HCT116 (cell line): ENCODE measurements at regions not wholly inside any gene's neighbourhood (a gene's known extent, or its start where the extent isn't known, plus 50 kb on each side); places are given as distances from the start of the nearest gene placed in this dataset.

Source experiments
- ATAC-seq: fragments of 200-7000 bp; cut with Tn5 transposase; 2 replicates; pipeline ENCODE4 v1.9.1; 2020; ENCODE audit warnings: mild to moderate bottlenecking, moderate library complexity
- BruUV-seq: library from RNA; stranded (reverse); fragments of 400-500 nt; replicated peaks from 2 replicates; lab custom pipeline; 2021; lab: Mats Ljungman, UMichigan
- CTCF ChIA-PET: fragments of 300-600 bp; sonication (Branson Sonifier 250); formaldehyde crosslinking; loops from one replicate; lab custom pipeline; 2021; ENCODE audit warnings: antibody characterized with exemption; lab: Charles Lee
- POLR2A ChIA-PET: fragments of 300-600, 350-600 bp; sonication (Branson Sonifier 250); formaldehyde crosslinking; loops from one replicate; lab custom pipeline; 2021; ENCODE audit warnings: antibody characterized with exemption; lab: Charles Lee
- RAD21 ChIA-PET, 2 experiments: fragments of 300-600 bp; sonication (Branson Sonifier 250); formaldehyde crosslinking; loops; one replicate each; lab custom pipeline; 2023; ENCODE audit warnings: low total read pairs in 2 of 2; ENCODE audit not compliant: uncharacterized antibody in 2 of 2, unreplicated experiment in 2 of 2, low non-redundant PET in 1 of 2; lab: Charles Lee
- DNase-seq: peaks from one replicate; pipeline ENCODE4 v3.0.0-alpha.2; 2010; ENCODE audit warnings: low read depth, low spot score
- H2AFZ ChIP-seq: fragments of 200-600 bp; shearing (Covaris generic), sonication (generic); 2 replicates; pipeline ENCODE4 v1.6.1; 2017; ENCODE audit warnings: low read depth, mixed run types, mixed read lengths, antibody characterized with exemption, low read length; ENCODE audit not compliant: poor library complexity, severe bottlenecking
- H3K27ac ChIP-seq: 2 replicates; pipeline ENCODE4 v1.5.1; 2012; ENCODE audit warnings: low read depth, low read length
- H3K27me3 ChIP-seq: fragments of 200-600 bp; sonication (generic); 2 replicates; pipeline ENCODE4 v1.6.1; 2016; ENCODE audit warnings: mixed run types, low read length, mixed read lengths; ENCODE audit not compliant: insufficient read depth
- H3K36me3 ChIP-seq, 2 experiments: fragments of 200-500 bp in 1 of 2; fragments of 200-600 bp in 1 of 2; sonication (Bioruptor generic) in 1 of 2; sonication (generic) in 1 of 2; 2 replicates each; pipeline versions ENCODE4 v1.5.1 to v1.6.1; 2014 to 2016; ENCODE audit warnings: low read length in 2 of 2, inconsistent platforms in 1 of 2, mixed read lengths in 1 of 2, mixed run types in 1 of 2; ENCODE audit not compliant: insufficient read depth in 2 of 2, control insufficient read depth in 1 of 2
- H3K4me1 ChIP-seq, 2 experiments: fragments of 200-600 bp in 1 of 2; sonication (generic) in 1 of 2; 2 replicates each; pipeline versions ENCODE4 v1.5.1 to v1.6.1; 2012 to 2017; ENCODE audit warnings: low read length in 2 of 2, inconsistent platforms in 1 of 2, mild to moderate bottlenecking in 1 of 2, mixed read lengths in 1 of 2, mixed run types in 1 of 2, moderate library complexity in 1 of 2; ENCODE audit not compliant: insufficient read depth in 2 of 2, control insufficient read depth in 1 of 2
- H3K4me2 ChIP-seq: fragments of 200-600 bp; sonication (generic); 2 replicates; pipeline ENCODE4 v1.6.1; 2017; ENCODE audit warnings: mixed run types, low read length, mixed read lengths
- H3K4me3 ChIP-seq, 2 experiments: fragments of 200-600 bp in 1 of 2; sonication (generic) in 1 of 2; replicated peaks in 1 of 2; 2 replicates each; pipeline ENCODE4 v1.5.1; 2011 to 2016; ENCODE audit warnings: low read length in 2 of 2, control low read depth in 1 of 2, low read depth in 1 of 2, mild to moderate bottlenecking in 1 of 2, mixed read lengths in 1 of 2, mixed run types in 1 of 2
- H3K79me2 ChIP-seq: fragments of 200-600 bp; sonication (generic); 2 replicates; pipeline ENCODE4 v1.6.1; 2017; ENCODE audit warnings: mild to moderate bottlenecking, mixed run types, low read length, moderate library complexity, mixed read lengths; ENCODE audit not compliant: insufficient read depth
- H3K9ac ChIP-seq: fragments of 200-600 bp; sonication (generic); 2 replicates; pipeline ENCODE4 v1.6.1; 2016; ENCODE audit warnings: low read length, mixed read lengths
- H3K9me2 ChIP-seq: fragments of 200-600 bp; sonication (generic), shearing (Covaris generic); 2 replicates; pipeline ENCODE4 v1.6.1; 2017; ENCODE audit warnings: mixed run types, mild to moderate bottlenecking, moderate library complexity; ENCODE audit not compliant: insufficient read depth
- H3K9me3 ChIP-seq, 2 experiments: fragments of 200-500 bp in 1 of 2; fragments of 200-600 bp in 1 of 2; sonication (Bioruptor generic) in 1 of 2; sonication (generic) in 1 of 2; 2 replicates each; pipeline ENCODE4 v1.6.1; 2014 to 2017; ENCODE audit warnings: low read length in 2 of 2, mixed read lengths in 2 of 2, inconsistent platforms in 1 of 2, low read depth in 1 of 2, mild to moderate bottlenecking in 1 of 2, mixed run types in 1 of 2, moderate library complexity in 1 of 2; ENCODE audit not compliant: control insufficient read depth in 1 of 2, insufficient read depth in 1 of 2
- H4K20me1 ChIP-seq: fragments of 200-600 bp; sonication (generic), shearing (Covaris generic); 2 replicates; pipeline ENCODE4 v1.6.1; 2017; ENCODE audit warnings: mixed run types, mild to moderate bottlenecking, moderate library complexity; ENCODE audit not compliant: insufficient read depth
- CTCF ChIP-seq, 3 experiments: fragments of 200-600 bp in 1 of 3; sonication (generic) in 1 of 3; IDR thresholded peaks in 2 of 3; conservative IDR thresholded peaks in 1 of 3; 2 replicates each; pipeline ENCODE4 v1.5.1; 2012 to 2017; ENCODE audit warnings: low read depth in 2 of 3, low read length in 2 of 3, antibody characterized with exemption in 1 of 3, borderline replicate concordance in 1 of 3, control low read depth in 1 of 3, mild to moderate bottlenecking in 1 of 3, mixed read lengths in 1 of 3, mixed run types in 1 of 3, moderate library complexity in 1 of 3; ENCODE audit not compliant: insufficient read depth in 1 of 3
- EGR1 ChIP-seq: IDR thresholded peaks from 2 replicates; pipeline ENCODE4 v1.6.1; 2012; ENCODE audit warnings: low read depth
- EZH2phosphoT487 ChIP-seq: fragments of 200-600 bp; IDR thresholded peaks from 2 replicates; pipeline ENCODE4 v1.6.1; 2018; ENCODE audit warnings: antibody characterized with exemption, borderline replicate concordance
- FOSL1 ChIP-seq: IDR thresholded peaks from 2 replicates; pipeline ENCODE4 v1.6.1; 2012; ENCODE audit warnings: low read depth
- JUND ChIP-seq: IDR thresholded peaks from 2 replicates; pipeline ENCODE4 v1.6.1; 2012
- MAX ChIP-seq: IDR thresholded peaks from 2 replicates; pipeline ENCODE4 v1.6.1; 2012
- REST ChIP-seq: IDR thresholded peaks from 2 replicates; pipeline ENCODE4 v1.6.1; 2012; ENCODE audit warnings: low read depth
- SIN3A ChIP-seq: IDR thresholded peaks from 2 replicates; pipeline ENCODE4 v1.6.1; 2012; ENCODE audit warnings: low read depth
- TCF7L2 ChIP-seq: IDR thresholded peaks from 2 replicates; pipeline ENCODE4 v1.7.0; 2011; ENCODE audit warnings: borderline replicate concordance, inconsistent platforms; ENCODE audit not compliant: insufficient read depth, insufficient read length; ENCODE audit errors: extremely low read depth
- intact Hi-C: fragments of 100-400 bp; cut with micrococcal nuclease; formaldehyde crosslinking; loops from 2 replicates; pipeline ENCODE4 v1.10.0; 2022

GRCh38 chr12:127257366-127257935 is 1009.5 kb upstream of the TMEM132C start:
- DNase-seq = no peak
- CTCF ChIA-PET = no interaction called here
- no TSS peak for BruUV-seq

GRCh38 chr12:127260531-127260930 is 1006.4 kb upstream of the TMEM132C start:
- Histone ChIP-seq H3K27me3 (no peaks in the 10 kb centered on the region), H3K9me2 (no peaks in the 10 kb centered on the region), H3K9me3 (no peaks in the 10 kb centered on the region), H2AFZ (no peak overlapping the region), H4K20me1 (no peaks in the 10 kb centered on the region), H3K4me2 (no peak overlapping the region), H3K4me3 (no peak overlapping the region), H3K79me2 (no peaks in the 10 kb centered on the region), H3K36me3 (no peaks in the 10 kb centered on the region), H3K4me1 (no peaks in the 10 kb centered on the region), H3K27ac (no peak overlapping the region), H3K9ac (no peak overlapping the region)
- ATAC-seq (no peak), DNase-seq (no peak)
- BruUV-seq = no TSS peak
- ChIA-PET RAD21 (no interaction called here), CTCF (no interaction called here), POLR2A (no interaction called here)
- intact Hi-C loops = no loop called here
- TF ChIP-seq JUND = no peak
- no peak for TF ChIP-seq TCF7L2
- TF ChIP-seq SIN3A = no peak
- no peak for TF ChIP-seq REST
- no peak for TF ChIP-seq EZH2phosphoT487
- TF ChIP-seq MAX = no peak

More at GRCh38 chr12:127257366-127257935, 1009.5 kb upstream of the TMEM132C start:
- H3K4me3 ChIP-seq = no peak overlapping the region
- no peak overlapping the region for H3K27ac ChIP-seq
- H3K4me2 ChIP-seq = no peak overlapping the region
- H3K27me3 ChIP-seq = peaks cover 5% of the 10 kb centered on the region; the same call in 1 of the 2 replicates
- H3K79me2 ChIP-seq = no peaks in the 10 kb centered on the region
- intact Hi-C loops = no loop called here
- no peaks in the 10 kb centered on the region for H3K9me2 ChIP-seq
- no peaks in the 10 kb centered on the region for H4K20me1 ChIP-seq
- H3K4me1 ChIP-seq = no peaks in the 10 kb centered on the region
- no peaks in the 10 kb centered on the region for H3K9me3 ChIP-seq
- ChIA-PET POLR2A (no interaction called here), RAD21 (no interaction called here)
- H3K9ac ChIP-seq = no peak overlapping the region
- no peaks in the 10 kb centered on the region for H3K36me3 ChIP-seq
- no peak overlapping the region for H2AFZ ChIP-seq
- TF ChIP-seq EGR1 = no peak
- no peak for TF ChIP-seq JUND
- TF ChIP-seq FOSL1 = no peak
- TF ChIP-seq CTCF (IDR thresholded peaks at IDR 0.05 in 2 of 3, conservative IDR thresholded peaks at IDR 0.05 in 1 of 3; ENCODE audit: borderline replicate concordance in 1 of 3, insufficient read depth in 1 of 3, low read depth in 2 of 3, low read length in 2 of 3) = no peak
- ATAC-seq = no peak
